H1 (cell line): ENCODE measurements at regions not wholly inside any gene's neighbourhood (a gene's known extent, or its start where the extent isn't known, plus 50 kb on each side); places are given as distances from the start of the nearest gene placed in this dataset.
"Not testable (repeated sequence)": the region's sequence is repeated elsewhere in the genome, so short reads cannot be mapped to it uniquely, and the experiment has no call there.

Experiments used
- CTCF ChIA-PET: fragments of 300-600 bp; sonication (Branson Sonifier 250); formaldehyde crosslinking; loops from one replicate; lab custom pipeline; 2021; ENCODE audit not compliant: partially characterized antibody; lab: Charles Lee
- POLR2A ChIA-PET: fragments of 300-600 bp; sonication (Branson Sonifier 250); formaldehyde crosslinking; loops from one replicate; lab custom pipeline; 2021; ENCODE audit warnings: inconsistent platforms; ENCODE audit not compliant: partially characterized antibody; lab: Charles Lee
- DNase-seq, 2 experiments: peaks; one replicate each; pipeline versions ENCODE4 v3.0.0 to v3.0.0-alpha.2; 2010 to 2022; ENCODE audit warnings: low spot score in 2 of 2, low read depth in 1 of 2, mixed read lengths in 1 of 2
- FAIRE-seq: peaks from 2 replicates; lab custom pipeline; 2011; peaks lifted over from hg19 to GRCh38; lab: Jason Lieb, UNC
- H2AFZ ChIP-seq: 2 replicates; pipeline ENCODE4 v1.8.1; 2012; ENCODE audit warnings: low read length, inconsistent platforms
- H2AK5ac ChIP-seq: 2 replicates; pipeline ENCODE4 v1.6.1; 2013; ENCODE audit warnings: low read depth, low read length
- H2BK120ac ChIP-seq: replicated peaks from 2 replicates; pipeline ENCODE3; 2013; ENCODE audit warnings: low read depth, low read length, inconsistent platforms
- H2BK12ac ChIP-seq: 2 replicates; pipeline ENCODE4 v1.6.1; 2013; ENCODE audit warnings: low read depth, low read length
- H2BK15ac ChIP-seq: 2 replicates; pipeline ENCODE4 v1.6.1; 2013; ENCODE audit warnings: low read length
- H2BK20ac ChIP-seq: 2 replicates; pipeline ENCODE4 v1.6.1; 2013; ENCODE audit warnings: low read length
- H2BK5ac ChIP-seq: 2 replicates; pipeline ENCODE4 v1.6.1; 2013; ENCODE audit warnings: low read depth, low read length
- H3K14ac ChIP-seq: 2 replicates; pipeline ENCODE4 v1.6.1; 2013; ENCODE audit warnings: inconsistent platforms; ENCODE audit not compliant: insufficient read length
- H3K18ac ChIP-seq: 2 replicates; pipeline ENCODE4 v1.6.1; 2013; ENCODE audit warnings: low read length; ENCODE audit errors: extremely low read depth
- H3K23ac ChIP-seq: 2 replicates; pipeline ENCODE4 v1.6.1; 2013; ENCODE audit warnings: inconsistent platforms; ENCODE audit not compliant: insufficient read length
- H3K23me2 ChIP-seq: 2 replicates; pipeline ENCODE4 v1.6.1; 2013; ENCODE audit warnings: low read depth, low read length
- H3K27ac ChIP-seq: 2 replicates; pipeline ENCODE4 v1.6.1; 2011; ENCODE audit warnings: low read depth, low read length, inconsistent platforms
- H3K27me3 ChIP-seq, 4 experiments: replicated peaks in 1 of 4; 1 replicate in 1 of 4; 2 replicates in 3 of 4; pipeline versions ENCODE4 v1.6.1 to v1.8.1; 2011 to 2013; ENCODE audit warnings: low read length in 3 of 4, mild to moderate bottlenecking in 3 of 4, inconsistent platforms in 2 of 4, mixed read lengths in 2 of 4, moderate library complexity in 1 of 4; ENCODE audit not compliant: control insufficient read depth in 3 of 4, insufficient read depth in 3 of 4; ENCODE audit errors: extremely low read depth in 1 of 4
- H3K36me3 ChIP-seq, 4 experiments: 2 replicates each; pipeline versions ENCODE4 v1.6.1 to v1.8.1; 2011 to 2013; ENCODE audit warnings: mild to moderate bottlenecking in 4 of 4, low read length in 3 of 4, moderate library complexity in 2 of 4, control low read depth in 1 of 4, inconsistent platforms in 1 of 4; ENCODE audit not compliant: insufficient read depth in 4 of 4, control insufficient read depth in 2 of 4
- H3K4ac ChIP-seq: replicated peaks from 2 replicates; pipeline ENCODE3; 2013; ENCODE audit warnings: low read length, low read depth, mixed read lengths, inconsistent platforms; ENCODE audit not compliant: insufficient read length
- H3K4me1 ChIP-seq, 4 experiments: replicated peaks in 1 of 4; 1 replicate in 1 of 4; 2 replicates in 3 of 4; pipeline versions ENCODE4 v1.6.1 to v1.8.1; 2011 to 2013; ENCODE audit warnings: low read length in 3 of 4, inconsistent platforms in 2 of 4, mixed read lengths in 1 of 4; ENCODE audit not compliant: insufficient read depth in 4 of 4, control insufficient read depth in 3 of 4
- H3K4me2 ChIP-seq, 2 experiments: 2 replicates each; pipeline versions ENCODE4 v1.6.1 to v1.8.1; 2011 to 2013; ENCODE audit warnings: low read depth in 2 of 2, low read length in 2 of 2, control low read depth in 1 of 2, inconsistent platforms in 1 of 2, mild to moderate bottlenecking in 1 of 2; ENCODE audit not compliant: insufficient read depth in 1 of 2
- H3K4me3 ChIP-seq, 4 experiments: fragments of 200-600, 300-600 bp in 1 of 4; sonication (generic), shearing (Covaris generic), sonication (Bioruptor Twin) in 1 of 4; 2 replicates each; pipeline versions ENCODE4 v1.5.1 to v1.8.1; 2011 to 2016; ENCODE audit warnings: low read length in 4 of 4, low read depth in 3 of 4, control low read depth in 2 of 4, inconsistent platforms in 2 of 4, mild to moderate bottlenecking in 2 of 4, mixed read lengths in 1 of 4, moderate library complexity in 1 of 4; ENCODE audit not compliant: insufficient read depth in 2 of 4; ENCODE audit errors: extremely low read depth in 1 of 4
- H3K56ac ChIP-seq: replicated peaks from 2 replicates; pipeline ENCODE3; 2013; ENCODE audit warnings: low read depth, mild to moderate bottlenecking, mixed read lengths, low read length, inconsistent platforms; ENCODE audit not compliant: insufficient read length
- H3K79me1 ChIP-seq: 2 replicates; pipeline ENCODE4 v1.6.1; 2013; ENCODE audit warnings: low read depth, low read length, control low read depth
- H3K79me2 ChIP-seq, 2 experiments: 2 replicates each; pipeline versions ENCODE4 v1.6.1 to v1.8.1; 2012 to 2013; ENCODE audit warnings: low read length in 2 of 2, mild to moderate bottlenecking in 2 of 2, inconsistent platforms in 1 of 2; ENCODE audit not compliant: insufficient read depth in 2 of 2, control insufficient read depth in 1 of 2
- H3K9ac ChIP-seq, 4 experiments: replicated peaks in 1 of 4; 1 replicate in 1 of 4; 2 replicates in 3 of 4; pipeline versions ENCODE4 v1.6.1 to v1.8.1; 2011 to 2013; ENCODE audit warnings: low read depth in 3 of 4, low read length in 3 of 4, control low read depth in 2 of 4, mild to moderate bottlenecking in 2 of 4, moderate library complexity in 2 of 4, inconsistent platforms in 1 of 4; ENCODE audit errors: extremely low read depth in 1 of 4
- H3K9me3 ChIP-seq, 2 experiments: 2 replicates each; pipeline versions ENCODE4 v1.6.1 to v1.8.1; 2012 to 2013; ENCODE audit warnings: mild to moderate bottlenecking in 2 of 2, moderate library complexity in 2 of 2, control low read depth in 1 of 2, inconsistent platforms in 1 of 2, low read depth in 1 of 2, low read length in 1 of 2, mixed read lengths in 1 of 2; ENCODE audit not compliant: insufficient read depth in 2 of 2
- H4K20me1 ChIP-seq, 2 experiments: replicated peaks in 1 of 2; 2 replicates each; pipeline versions ENCODE3 to v1.8.1; 2011 to 2013; ENCODE audit warnings: inconsistent platforms in 2 of 2, low read length in 2 of 2, mild to moderate bottlenecking in 1 of 2; ENCODE audit not compliant: insufficient read depth in 2 of 2, control insufficient read depth in 1 of 2
- H4K5ac ChIP-seq: 2 replicates; pipeline ENCODE4 v1.6.1; 2013; ENCODE audit warnings: low read length, low read depth, mixed read lengths, inconsistent platforms; ENCODE audit not compliant: insufficient read length
- H4K8ac ChIP-seq: 2 replicates; pipeline ENCODE4 v1.8.0; 2013; ENCODE audit warnings: mild to moderate bottlenecking, moderate library complexity, low read length, inconsistent platforms; ENCODE audit not compliant: insufficient read depth; ENCODE audit errors: extremely low read depth
- H4K91ac ChIP-seq: replicated peaks from 2 replicates; pipeline ENCODE3; 2013; ENCODE audit warnings: low read length, mixed read lengths, inconsistent platforms; ENCODE audit not compliant: insufficient read length
- WGBS, 2 experiments: shearing (Covaris generic) in 1 of 2; methylation state at CpG; one replicate each; pipeline versions ENCODE4 v1.1.6 to v1.1.7; 2013 to 2015; ENCODE audit warnings: low lambda C conversion rate in 2 of 2, mixed read lengths in 2 of 2, inconsistent platforms in 1 of 2, low coverage in 1 of 2, missing lambda C conversion rate in 1 of 2; ENCODE audit not compliant: insufficient replicate concordance in 2 of 2, insufficient coverage in 1 of 2, insufficient read length in 1 of 2; ENCODE audit errors: extremely low coverage in 1 of 2, missing lambda C conversion rate in 1 of 2; 5-methylcytosine and 5-hydroxymethylcytosine counted together

GRCh38 chr10:2546894-2547293 lies 520.5 kb upstream of the PFKP start:
- H3K27ac ChIP-seq, H4K5ac ChIP-seq, H2AK5ac ChIP-seq, POLR2A ChIA-PET, H3K79me1 ChIP-seq, H2BK120ac ChIP-seq, H4K91ac ChIP-seq, H3K9ac ChIP-seq, H3K14ac ChIP-seq, H2BK5ac ChIP-seq, H3K18ac ChIP-seq, FAIRE-seq, H3K56ac ChIP-seq, H4K8ac ChIP-seq, H2BK12ac ChIP-seq, H2BK15ac ChIP-seq, DNase-seq, H3K23ac ChIP-seq, H4K20me1 ChIP-seq, H3K23me2 ChIP-seq, H3K4me2 ChIP-seq, H2BK20ac ChIP-seq, H3K36me3 ChIP-seq, H3K9me3 ChIP-seq, H3K27me3 ChIP-seq, H3K4me1 ChIP-seq, H3K79me2 ChIP-seq, H3K4ac ChIP-seq, H3K4me3 ChIP-seq, H2AFZ ChIP-seq: not testable (repeated sequence)
- WGBS, 2 experiments, result 96% methylated on average over 3 of the region's 3 CpGs; no CpG with 5 or more reads in 1 of the 2 experiments
- CTCF ChIA-PET, result interaction anchor here (0.6 kb wide), 1 partner anchor 434 kb away, joined by 3 read pairs; no protein-coding TSS in a partner anchor
